ENCODE measurements at regions not wholly inside any gene's neighbourhood (a gene's known extent, or its start where the extent isn't known, plus 50 kb on each side); places are given as distances from the start of the nearest gene placed in this dataset.

- DNase-seq (ENCODE audit: low read depth, low spot score), result no peak
- no peak overlapping the region for H3K27ac ChIP-seq
Observed at GRCh38 chr3:70431911-70432310, 119.5 kb upstream of the MDFIC2 start.

- H3K27ac ChIP-seq, result no peak overlapping the region
- no peak for DNase-seq (ENCODE audit: low read depth, low spot score)
Observed at GRCh38 chr3:70426071-70426470, 113.6 kb upstream of the MDFIC2 start.

- no peak for DNase-seq (ENCODE audit: low read depth, low spot score)
- no peak overlapping the region for H3K27ac ChIP-seq
Observed at GRCh38 chr3:70421506-70421905, 109.1 kb upstream of the MDFIC2 start.

- no peak overlapping the region for H3K27ac ChIP-seq
- no peak for DNase-seq (ENCODE audit: low read depth, low spot score)
Observed at GRCh38 chr3:70409018-70409417, 96.6 kb upstream of the MDFIC2 start.

GRCh38 chr3:70400194-70400593, 87.8 kb upstream of the MDFIC2 start:
- no peak for DNase-seq (ENCODE audit: low read depth, low spot score)

GRCh38 chr3:70393881-70394612, 81.6 kb upstream of the MDFIC2 start:
- H3K27ac ChIP-seq, result no peak overlapping the region
- no peak for DNase-seq (ENCODE audit: low read depth, low spot score)

More at GRCh38 chr3:70400194-70400593, 87.8 kb upstream of the MDFIC2 start:
- H3K27ac ChIP-seq, result no peak overlapping the region

- H3K27ac ChIP-seq, result no peak overlapping the region
- DNase-seq (ENCODE audit: low read depth, low spot score), result no peak
Observed at GRCh38 chr3:70392227-70392626, 79.8 kb upstream of the MDFIC2 start.

GRCh38 chr3:70387889-70388288, 75.5 kb upstream of the MDFIC2 start:
- no peak overlapping the region for H3K27ac ChIP-seq
- no peak for DNase-seq (ENCODE audit: low read depth, low spot score)

- no peak overlapping the region for H3K27ac ChIP-seq
- DNase-seq (ENCODE audit: low read depth, low spot score), result no peak
Observed at GRCh38 chr3:70386846-70387245, 74.4 kb upstream of the MDFIC2 start.

GRCh38 chr3:70386043-70386442, 73.6 kb upstream of the MDFIC2 start:
- no peak for DNase-seq (ENCODE audit: low read depth, low spot score)
- H3K27ac ChIP-seq, result no peak overlapping the region

- no peak overlapping the region for H3K27ac ChIP-seq
- DNase-seq (ENCODE audit: low read depth, low spot score), result peak; percentile 22
Observed at GRCh38 chr3:70383360-70383831, 71.0 kb upstream of the MDFIC2 start.

- DNase-seq (ENCODE audit: low read depth, low spot score), result no peak
- H3K27ac ChIP-seq, result no peak overlapping the region
Observed at GRCh38 chr3:70374179-70374578, 61.7 kb upstream of the MDFIC2 start.
